ENCODE measurements at regions not wholly inside any gene's neighbourhood (a gene's known extent, or its start where the extent isn't known, plus 50 kb on each side); places are given as distances from the start of the nearest gene placed in this dataset.

DNA sequence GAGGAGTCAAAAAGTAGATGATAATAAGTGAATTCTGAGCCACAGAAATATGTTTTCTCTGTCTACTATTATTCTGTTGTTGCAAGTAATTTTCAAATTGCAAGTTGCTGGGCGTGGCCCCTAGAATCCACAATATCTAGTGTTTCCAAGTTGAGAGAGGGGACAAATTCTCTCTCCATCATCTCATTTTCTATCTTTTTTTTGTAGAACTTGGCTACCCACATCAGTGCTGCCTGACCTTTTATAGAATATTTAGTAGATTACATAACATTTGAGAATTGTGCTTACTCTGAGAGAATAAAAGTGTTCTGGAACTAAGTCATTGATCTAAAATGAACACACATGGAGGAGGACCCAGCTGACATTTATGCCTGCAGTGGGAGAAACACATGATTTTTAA, 110.9 kb upstream of the CSNK1A1L start:
- no peak overlapping the region for H3K4me3 ChIP-seq (ENCODE audit: low read length)
- H3F3A ChIP-seq (ENCODE audit: low read length, unreplicated experiment): no peaks in the 10 kb centered on the region
- H3K4me2 ChIP-seq (ENCODE audit: low read length): no peak overlapping the region
- no peaks in the 10 kb centered on the region for H3K4me1 ChIP-seq (ENCODE audit: insufficient read depth, low read length)
- no peak overlapping the region for H2AFZ ChIP-seq (ENCODE audit: low read length)
- no peaks in the 10 kb centered on the region for H3K9me3 ChIP-seq (ENCODE audit: low read length)
- no peaks in the 10 kb centered on the region for H3K9me2 ChIP-seq (replicated peaks; ENCODE audit: low read length)
- H3K27me3 ChIP-seq (ENCODE audit: low read length): no peaks in the 10 kb centered on the region
- CTCF ChIA-PET: no interaction called here
- no peak for TF ChIP-seq EZH2phosphoT487 (IDR thresholded peaks at IDR 0.05; ENCODE audit: borderline replicate concordance, low read length)
- TF ChIP-seq EZH2 (IDR thresholded peaks at IDR 0.05; ENCODE audit: low read length, unreplicated experiment): no peak
- TF ChIP-seq, protein P1, sequence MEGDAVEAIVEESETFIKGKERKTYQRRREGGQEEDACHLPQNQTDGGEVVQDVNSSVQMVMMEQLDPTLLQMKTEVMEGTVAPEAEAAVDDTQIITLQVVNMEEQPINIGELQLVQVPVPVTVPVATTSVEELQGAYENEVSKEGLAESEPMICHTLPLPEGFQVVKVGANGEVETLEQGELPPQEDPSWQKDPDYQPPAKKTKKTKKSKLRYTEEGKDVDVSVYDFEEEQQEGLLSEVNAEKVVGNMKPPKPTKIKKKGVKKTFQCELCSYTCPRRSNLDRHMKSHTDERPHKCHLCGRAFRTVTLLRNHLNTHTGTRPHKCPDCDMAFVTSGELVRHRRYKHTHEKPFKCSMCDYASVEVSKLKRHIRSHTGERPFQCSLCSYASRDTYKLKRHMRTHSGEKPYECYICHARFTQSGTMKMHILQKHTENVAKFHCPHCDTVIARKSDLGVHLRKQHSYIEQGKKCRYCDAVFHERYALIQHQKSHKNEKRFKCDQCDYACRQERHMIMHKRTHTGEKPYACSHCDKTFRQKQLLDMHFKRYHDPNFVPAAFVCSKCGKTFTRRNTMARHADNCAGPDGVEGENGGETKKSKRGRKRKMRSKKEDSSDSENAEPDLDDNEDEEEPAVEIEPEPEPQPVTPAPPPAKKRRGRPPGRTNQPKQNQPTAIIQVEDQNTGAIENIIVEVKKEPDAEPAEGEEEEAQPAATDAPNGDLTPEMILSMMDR (conservative IDR thresholded peaks at IDR 0.05; ENCODE audit: low read depth, low read length): no peak
- DNase-seq (no peak), ATAC-seq (no peak)
- H3K27ac ChIP-seq (ENCODE audit: low read length): no peak overlapping the region
- POLR2A ChIA-PET (ENCODE audit: unreplicated experiment): no interaction called here
- H4K20me1 ChIP-seq (ENCODE audit: low read length): no peaks in the 10 kb centered on the region
- no peaks in the 10 kb centered on the region for H3K36me3 ChIP-seq (ENCODE audit: low read depth, low read length)
- H3K9ac ChIP-seq (ENCODE audit: low read length): no peak overlapping the region
- no TSS peak for BruUV-seq (replicated peaks)
- H3K79me2 ChIP-seq (ENCODE audit: low read length): no peaks in the 10 kb centered on the region
- intact Hi-C loops (cut with micrococcal nuclease): no loop called here

DNA sequence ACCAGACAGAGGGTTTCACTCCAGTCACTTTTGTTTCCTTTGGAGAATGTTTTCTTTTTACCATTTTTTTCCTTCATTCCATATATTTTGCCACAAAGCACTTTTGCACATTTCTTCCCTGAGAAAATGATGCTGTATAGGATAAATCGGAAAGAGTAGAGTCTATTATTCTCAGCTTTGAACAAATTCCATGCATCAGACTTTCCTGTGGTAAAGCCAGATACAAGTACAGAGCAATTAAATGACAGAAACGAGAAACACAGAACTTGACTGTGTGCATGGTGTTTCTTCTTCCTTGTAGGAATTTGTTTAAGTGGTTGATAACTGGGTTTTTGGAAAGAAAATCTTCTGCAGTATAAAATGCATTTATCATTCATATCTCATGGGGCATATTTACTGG, 107.4 kb upstream of the CSNK1A1L start:
- H3F3A ChIP-seq (ENCODE audit: low read length, unreplicated experiment): no peaks in the 10 kb centered on the region
- H3K9me3 ChIP-seq (ENCODE audit: low read length): no peaks in the 10 kb centered on the region
- TF ChIP-seq EZH2phosphoT487 (IDR thresholded peaks at IDR 0.05; ENCODE audit: borderline replicate concordance, low read length): no peak
- TF ChIP-seq EZH2 (IDR thresholded peaks at IDR 0.05; ENCODE audit: low read length, unreplicated experiment): no peak
- H3K9ac ChIP-seq (ENCODE audit: low read length): no peak overlapping the region
- BruUV-seq (replicated peaks): no TSS peak
- ChIA-PET CTCF (no interaction called here), POLR2A (ENCODE audit: unreplicated experiment) (no interaction called here)
- H3K4me2 ChIP-seq (ENCODE audit: low read length): no peak overlapping the region
- no peaks in the 10 kb centered on the region for H3K27me3 ChIP-seq (ENCODE audit: low read length)
- no peak for DNase-seq
- no peaks in the 10 kb centered on the region for H3K36me3 ChIP-seq (ENCODE audit: low read depth, low read length)
- no peak overlapping the region for H2AFZ ChIP-seq (ENCODE audit: low read length)
- H3K9me2 ChIP-seq (replicated peaks; ENCODE audit: low read length): no peaks in the 10 kb centered on the region
- H3K4me1 ChIP-seq (ENCODE audit: insufficient read depth, low read length): no peaks in the 10 kb centered on the region
- no peak overlapping the region for H3K27ac ChIP-seq (ENCODE audit: low read length)
- no peaks in the 10 kb centered on the region for H4K20me1 ChIP-seq (ENCODE audit: low read length)
- no peak for ATAC-seq
- intact Hi-C loops (cut with micrococcal nuclease): no loop called here
- no peaks in the 10 kb centered on the region for H3K79me2 ChIP-seq (ENCODE audit: low read length)
- H3K4me3 ChIP-seq (ENCODE audit: low read length): no peak overlapping the region

DNA sequence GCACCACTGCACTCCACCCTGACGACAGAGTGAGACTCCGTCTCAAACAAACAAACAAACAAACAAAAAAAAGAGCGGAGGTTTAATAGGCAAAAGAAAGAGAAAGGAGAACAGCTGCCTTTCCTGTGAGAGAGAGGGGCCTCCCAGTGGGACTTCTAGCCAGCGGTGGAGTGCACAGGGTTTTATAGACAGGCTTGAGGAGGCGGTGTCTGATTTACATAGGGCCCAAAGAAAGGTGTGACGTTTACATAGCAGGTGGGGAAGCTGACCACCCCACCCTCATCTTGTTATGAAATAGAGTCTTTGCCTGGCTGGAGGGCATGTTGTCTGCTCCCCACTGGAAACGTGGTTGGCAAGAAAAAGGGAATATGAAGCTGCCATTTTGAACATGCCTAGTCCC, 106.0 kb upstream of the CSNK1A1L start:
- TF ChIP-seq EZH2 (IDR thresholded peaks at IDR 0.05; ENCODE audit: low read length, unreplicated experiment): no peak
- no peak for TF ChIP-seq EZH2phosphoT487 (IDR thresholded peaks at IDR 0.05; ENCODE audit: borderline replicate concordance, low read length)
- TF ChIP-seq, protein P1 (conservative IDR thresholded peaks at IDR 0.05; ENCODE audit: low read depth, low read length): no peak

More for the DNA sequence above, 106.0 kb upstream of the CSNK1A1L start:
- Histone ChIP-seq H3K4me2 (ENCODE audit: low read length) (no peak overlapping the region), H3K9me3 (ENCODE audit: low read length) (no peaks in the 10 kb centered on the region), H2AFZ (ENCODE audit: low read length) (no peak overlapping the region), H3K4me1 (ENCODE audit: insufficient read depth, low read length) (no peaks in the 10 kb centered on the region), H3K4me3 (ENCODE audit: low read length) (no peak overlapping the region), H3F3A (ENCODE audit: low read length, unreplicated experiment) (no peaks in the 10 kb centered on the region), H3K9me2 (replicated peaks; ENCODE audit: low read length) (no peaks in the 10 kb centered on the region), H3K27me3 (ENCODE audit: low read length) (no peaks in the 10 kb centered on the region), H3K36me3 (ENCODE audit: low read depth, low read length) (no peaks in the 10 kb centered on the region), H3K9ac (ENCODE audit: low read length) (no peak overlapping the region), H3K27ac (ENCODE audit: low read length) (no peak overlapping the region), H3K79me2 (ENCODE audit: low read length) (no peaks in the 10 kb centered on the region), H4K20me1 (ENCODE audit: low read length) (no peaks in the 10 kb centered on the region)
- BruUV-seq (replicated peaks): no TSS peak
- POLR2A ChIA-PET (ENCODE audit: unreplicated experiment): no interaction called here
- intact Hi-C loops (cut with micrococcal nuclease): no loop called here
- CTCF ChIA-PET: no interaction called here
- DNase-seq (no peak), ATAC-seq (no peak)
